Smooth muscle cell (in vitro differentiated cells): ENCODE measurements at regions not wholly inside any gene's neighbourhood (a gene's known extent, or its start where the extent isn't known, plus 50 kb on each side); places are given as distances from the start of the nearest gene placed in this dataset.
"Not testable (repeated sequence)": the region's sequence is repeated elsewhere in the genome, so short reads cannot be mapped to it uniquely, and the experiment has no call there.

Experiments used
- DNase-seq: peaks from one replicate; lab custom pipeline; 2025; ENCODE audit not compliant: unreplicated experiment; lab: John Stamatoyannopoulos, UW
- H2AFZ ChIP-seq: fragments of 200-600 bp; sonication (generic); 2 replicates; pipeline ENCODE4 v1.6.0; 2016; ENCODE audit warnings: antibody characterized with exemption, low read depth, mild to moderate bottlenecking
- H3F3A ChIP-seq: fragments of 200-600 bp; sonication (generic); 2 replicates; pipeline ENCODE4 v1.6.0; 2017; ENCODE audit warnings: antibody characterized with exemption, low read depth
- H3K27ac ChIP-seq: fragments of 200-600 bp; sonication (generic); 2 replicates; pipeline ENCODE4 v1.5.1; 2016; ENCODE audit warnings: low read depth, mild to moderate bottlenecking
- H3K27me3 ChIP-seq: fragments of 200-600 bp; sonication (generic); 2 replicates; pipeline ENCODE4 v1.6.1; 2016; ENCODE audit warnings: low read depth, mild to moderate bottlenecking
- H3K36me3 ChIP-seq: fragments of 200-600 bp; sonication (generic); 2 replicates; pipeline ENCODE4 v1.5.1; 2016; ENCODE audit warnings: low read depth
- H3K4me1 ChIP-seq: fragments of 200-600 bp; sonication (generic); 2 replicates; pipeline ENCODE4 v1.5.1; 2016; ENCODE audit warnings: low read depth
- H3K4me2 ChIP-seq: fragments of 200-600 bp; sonication (generic); 2 replicates; pipeline ENCODE4 v1.6.0; 2016; ENCODE audit warnings: mild to moderate bottlenecking
- H3K4me3 ChIP-seq: fragments of 200-600 bp; sonication (generic); 2 replicates; pipeline ENCODE4 v1.5.1; 2016; ENCODE audit warnings: mild to moderate bottlenecking
- H3K79me2 ChIP-seq: fragments of 200-600 bp; sonication (generic); 2 replicates; pipeline ENCODE4 v1.6.0; 2016; ENCODE audit warnings: low read depth, mild to moderate bottlenecking
- H3K9ac ChIP-seq: fragments of 200-600 bp; sonication (generic); 2 replicates; pipeline ENCODE4 v1.6.0; 2016; ENCODE audit warnings: low read depth
- H3K9me3 ChIP-seq: fragments of 200-600 bp; sonication (generic); replicated peaks from 2 replicates; pipeline ENCODE4 v1.5.1; 2016; ENCODE audit warnings: low read depth
- H4K20me1 ChIP-seq: fragments of 200-600 bp; sonication (generic); 2 replicates; pipeline ENCODE4 v1.6.0; 2016; ENCODE audit warnings: low read depth
- WGBS: methylation state at CpG from one replicate; pipeline ENCODE4 v1.1.7; 2016; ENCODE audit warnings: low lambda C conversion rate; 5-methylcytosine and 5-hydroxymethylcytosine counted together
- TF ChIP-seq, protein P1 (sequence below): fragments of 200-600 bp; sonication (generic); IDR thresholded peaks from 2 replicates; pipeline ENCODE4 v1.5.1; 2017; ENCODE audit warnings: borderline replicate concordance, mild to moderate bottlenecking, antibody characterized with exemption; ENCODE audit not compliant: insufficient read depth, poor library complexity, severe bottlenecking

DNA sequence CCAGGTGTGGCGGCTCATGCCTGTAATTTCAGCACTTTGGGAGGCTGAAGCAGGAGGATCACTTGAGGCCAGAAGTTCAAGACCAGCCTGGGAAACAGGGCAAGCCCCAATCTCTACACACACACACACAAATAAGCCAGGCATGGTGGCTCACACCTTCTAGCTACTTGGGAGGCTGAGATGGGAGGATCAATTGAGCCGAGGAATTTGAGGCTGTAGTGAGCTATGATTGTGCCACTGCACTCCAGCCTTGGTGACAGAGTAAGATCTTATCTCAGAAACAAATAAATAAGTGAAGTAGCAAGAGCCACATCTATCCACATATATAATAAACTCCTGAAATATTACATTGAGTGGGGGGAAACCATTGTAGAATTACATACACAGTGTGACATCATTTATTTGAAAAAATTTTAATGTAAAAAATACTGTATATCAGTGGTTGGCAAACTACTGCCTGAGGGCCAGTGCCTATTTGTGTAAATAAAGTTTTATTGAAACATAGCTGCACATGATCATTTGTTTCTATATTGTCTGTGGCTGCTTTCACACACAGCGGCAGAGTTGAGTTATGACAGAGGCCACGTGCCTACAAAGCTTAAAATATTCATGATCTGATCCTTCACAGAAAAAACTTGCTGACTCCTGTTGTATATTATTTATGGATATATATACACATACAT is 54.7 kb upstream of the ARHGEF7 start:
- no peak overlapping the region for H2AFZ ChIP-seq
- no peak overlapping the region for H3K27ac ChIP-seq
- no peaks in the 10 kb centered on the region for H3K27me3 ChIP-seq
- H3K9ac ChIP-seq, result no peak overlapping the region
- H3K4me3 ChIP-seq, result no peak overlapping the region
- no peaks in the 10 kb centered on the region for H3F3A ChIP-seq
- no peaks in the 10 kb centered on the region for H3K79me2 ChIP-seq
- TF ChIP-seq, protein P1, sequence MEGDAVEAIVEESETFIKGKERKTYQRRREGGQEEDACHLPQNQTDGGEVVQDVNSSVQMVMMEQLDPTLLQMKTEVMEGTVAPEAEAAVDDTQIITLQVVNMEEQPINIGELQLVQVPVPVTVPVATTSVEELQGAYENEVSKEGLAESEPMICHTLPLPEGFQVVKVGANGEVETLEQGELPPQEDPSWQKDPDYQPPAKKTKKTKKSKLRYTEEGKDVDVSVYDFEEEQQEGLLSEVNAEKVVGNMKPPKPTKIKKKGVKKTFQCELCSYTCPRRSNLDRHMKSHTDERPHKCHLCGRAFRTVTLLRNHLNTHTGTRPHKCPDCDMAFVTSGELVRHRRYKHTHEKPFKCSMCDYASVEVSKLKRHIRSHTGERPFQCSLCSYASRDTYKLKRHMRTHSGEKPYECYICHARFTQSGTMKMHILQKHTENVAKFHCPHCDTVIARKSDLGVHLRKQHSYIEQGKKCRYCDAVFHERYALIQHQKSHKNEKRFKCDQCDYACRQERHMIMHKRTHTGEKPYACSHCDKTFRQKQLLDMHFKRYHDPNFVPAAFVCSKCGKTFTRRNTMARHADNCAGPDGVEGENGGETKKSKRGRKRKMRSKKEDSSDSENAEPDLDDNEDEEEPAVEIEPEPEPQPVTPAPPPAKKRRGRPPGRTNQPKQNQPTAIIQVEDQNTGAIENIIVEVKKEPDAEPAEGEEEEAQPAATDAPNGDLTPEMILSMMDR, result no peak
- H3K4me2 ChIP-seq, result no peak overlapping the region
- no peaks in the 10 kb centered on the region for H3K36me3 ChIP-seq
- H4K20me1 ChIP-seq, result no peaks in the 10 kb centered on the region
- no peaks in the 10 kb centered on the region for H3K9me3 ChIP-seq
- H3K4me1 ChIP-seq, result no peaks in the 10 kb centered on the region
- WGBS, result 93% methylated on average over 4 of the region's 4 CpGs
- no peak for DNase-seq

DNA sequence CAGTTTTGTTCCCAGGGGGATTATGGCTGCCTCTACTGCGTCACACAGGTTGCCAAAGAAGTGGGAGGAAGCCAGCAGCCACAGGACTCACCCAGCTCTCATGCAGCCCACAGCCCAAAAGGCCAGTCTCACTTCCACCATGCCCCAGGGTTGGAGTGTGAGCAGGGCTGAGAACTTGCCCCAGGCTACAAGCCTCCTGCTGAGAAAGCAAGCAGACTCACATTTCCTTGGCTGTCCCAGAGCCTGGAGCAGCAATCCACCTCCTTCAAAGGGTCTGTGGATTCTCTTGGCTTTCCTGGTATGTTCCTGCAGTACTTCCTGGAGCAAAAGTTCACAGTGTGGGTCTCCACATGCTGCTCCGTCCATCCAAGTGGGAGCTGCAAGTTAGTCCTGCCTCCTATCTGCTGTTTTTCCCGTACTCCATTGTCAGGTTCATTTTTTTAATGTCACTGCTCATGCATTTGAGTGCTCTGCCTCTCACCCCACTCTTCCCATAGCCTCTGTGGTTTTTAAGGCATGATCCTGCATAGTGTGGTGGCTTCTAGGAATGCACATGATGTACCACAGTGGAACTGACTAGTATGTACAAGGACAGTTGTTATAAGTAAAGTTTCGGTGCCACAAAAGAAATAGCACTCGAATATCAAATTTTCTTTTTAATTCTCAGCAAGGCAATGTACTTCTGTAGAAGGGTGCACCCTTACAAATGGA is 56.2 kb upstream of the ARHGEF7 start:
- no peaks in the 10 kb centered on the region for H3K36me3 ChIP-seq
- no peak for DNase-seq
- no peak overlapping the region for H3K9ac ChIP-seq
- H3K27ac ChIP-seq, result no peak overlapping the region
- no peaks in the 10 kb centered on the region for H3K79me2 ChIP-seq
- no peaks in the 10 kb centered on the region for H3K4me1 ChIP-seq
- no peaks in the 10 kb centered on the region for H4K20me1 ChIP-seq
- no peak overlapping the region for H2AFZ ChIP-seq
- H3K9me3 ChIP-seq, result no peaks in the 10 kb centered on the region
- no peak overlapping the region for H3K4me3 ChIP-seq
- WGBS, result 49% methylated on average over 5 of the region's 5 CpGs
- H3F3A ChIP-seq, result no peaks in the 10 kb centered on the region
- H3K27me3 ChIP-seq, result no peaks in the 10 kb centered on the region
- peak overlapping the region; percentile 26 for H3K4me2 ChIP-seq
- TF ChIP-seq, protein P1, result no peak

DNA sequence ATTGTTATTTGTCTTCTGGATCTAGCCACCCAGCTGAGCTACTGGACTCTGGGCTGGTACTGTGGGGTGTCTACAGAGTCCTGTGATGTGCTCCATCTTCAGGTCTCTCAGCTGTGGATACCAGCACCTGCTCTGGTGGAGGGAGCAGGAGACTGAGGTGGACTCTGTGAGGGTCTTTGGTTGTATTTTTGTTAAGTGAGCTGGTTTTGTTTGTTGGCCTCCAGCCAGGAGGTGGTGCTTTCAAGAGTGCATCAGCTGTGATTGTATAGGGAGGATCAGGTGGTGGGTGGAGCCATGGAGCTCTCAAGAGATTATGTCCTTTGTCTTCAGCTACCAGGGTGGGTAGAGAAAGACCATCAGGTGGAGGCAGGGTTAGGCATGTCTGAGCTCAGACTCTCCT is 56.8 kb upstream of the ARHGEF7 start:
- not testable (repeated sequence) for H3K79me2 ChIP-seq, H3K27me3 ChIP-seq, H2AFZ ChIP-seq, H3K4me2 ChIP-seq, DNase-seq, H3F3A ChIP-seq, H3K36me3 ChIP-seq, H3K27ac ChIP-seq, H3K9me3 ChIP-seq, H3K4me3 ChIP-seq, H3K4me1 ChIP-seq, H3K9ac ChIP-seq, H4K20me1 ChIP-seq

DNA sequence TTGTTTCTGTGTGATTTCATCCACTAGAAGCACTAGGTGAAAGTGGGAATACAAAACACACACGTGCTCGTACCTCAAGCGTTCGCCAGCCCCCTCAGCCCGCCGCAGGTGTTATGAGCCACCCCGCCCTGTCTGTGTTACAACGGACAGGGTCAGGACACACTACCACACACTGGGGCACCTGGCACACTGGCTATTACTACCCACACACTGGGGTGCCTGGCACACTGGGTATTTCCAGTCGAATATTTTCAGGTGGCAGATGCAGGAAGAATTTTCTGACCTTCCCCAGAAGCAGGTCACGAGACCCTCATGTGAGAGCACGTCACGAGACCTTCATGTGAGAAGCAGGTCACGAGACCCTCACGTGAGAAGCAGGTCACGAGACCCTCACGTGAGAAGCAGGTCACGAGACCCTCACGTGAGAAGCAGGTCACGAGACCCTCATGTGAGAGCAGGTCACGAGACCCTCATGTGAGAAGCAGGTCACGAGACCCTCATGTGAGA is 63.3 kb upstream of the ARHGEF7 start:
- H3K4me2 ChIP-seq, H2AFZ ChIP-seq, H4K20me1 ChIP-seq, H3K4me3 ChIP-seq, H3K27ac ChIP-seq, DNase-seq, H3K9me3 ChIP-seq, H3K79me2 ChIP-seq, H3K36me3 ChIP-seq, H3K9ac ChIP-seq, H3K4me1 ChIP-seq, H3F3A ChIP-seq, H3K27me3 ChIP-seq: not testable (repeated sequence)
- 91% methylated on average over 16 of the region's 21 CpGs for WGBS
